Right hindlimb (tissue), 1 donor: ENCODE measurements at regions not wholly inside any gene's neighbourhood (a gene's known extent, or its start where the extent isn't known, plus 50 kb on each side); places are given as distances from the start of the nearest gene placed in this dataset.
A peak's percentile ranks its signal among the peaks of the same experiment; 100 is the strongest.

Source experiments
- DNase-seq: peaks from one replicate; pipeline ENCODE4 v3.0.0-alpha.2; 2018

- no peak for DNase-seq
Observed at GRCh38 chr14:34004881-34005280, 54.0 kb upstream of the EGLN3 start.

GRCh38 chr14:34003691-34004090 is 52.8 kb upstream of the EGLN3 start:
- DNase-seq, result peak; percentile 27

GRCh38 chr14:34003082-34003668 is 52.3 kb upstream of the EGLN3 start:
- DNase-seq, result no peak
